ENCODE measurements at regions not wholly inside any gene's neighbourhood (a gene's known extent, or its start where the extent isn't known, plus 50 kb on each side); places are given as distances from the start of the nearest gene placed in this dataset.

DNA sequence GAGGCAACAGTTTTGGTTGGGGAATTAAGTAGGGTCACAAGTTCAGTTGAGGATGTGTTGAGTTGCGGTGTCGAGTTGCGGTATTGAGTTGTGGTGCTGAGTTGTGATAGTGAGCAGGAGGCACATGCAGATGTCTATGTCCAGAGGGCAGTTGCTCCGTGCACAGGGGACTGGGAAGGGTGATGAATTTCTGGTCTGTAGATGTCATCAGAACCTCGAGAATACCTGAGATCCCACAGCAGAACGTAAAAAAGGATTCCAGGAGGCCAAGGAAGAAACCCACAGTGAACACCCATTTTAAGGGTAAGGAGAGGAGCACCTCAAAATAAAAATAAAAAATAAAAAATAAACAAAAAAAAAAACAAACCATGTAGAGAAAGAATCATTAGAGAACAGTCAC, 354.4 kb upstream of the ARGLU1 start:
- peaks cover 5% of the 10 kb centered on the region for H3K4me1 Mint-ChIP-seq (ENCODE audit: low read depth)
- ChIA-PET CTCF (no interaction called here), POLR2A (no interaction called here)
- no peaks in the 10 kb centered on the region for H3K36me3 Mint-ChIP-seq (ENCODE audit: low read depth)
- ATAC-seq (no peak), DNase-seq (no peak)
- H3K4me3 Mint-ChIP-seq = no peak overlapping the region
- peaks cover 8% of the 10 kb centered on the region for H3K27me3 Mint-ChIP-seq (ENCODE audit: low read depth)
- no peaks in the 10 kb centered on the region for H3K9me3 Mint-ChIP-seq (ENCODE audit: insufficient read depth)
- no peak overlapping the region for H3K27ac Mint-ChIP-seq

DNA sequence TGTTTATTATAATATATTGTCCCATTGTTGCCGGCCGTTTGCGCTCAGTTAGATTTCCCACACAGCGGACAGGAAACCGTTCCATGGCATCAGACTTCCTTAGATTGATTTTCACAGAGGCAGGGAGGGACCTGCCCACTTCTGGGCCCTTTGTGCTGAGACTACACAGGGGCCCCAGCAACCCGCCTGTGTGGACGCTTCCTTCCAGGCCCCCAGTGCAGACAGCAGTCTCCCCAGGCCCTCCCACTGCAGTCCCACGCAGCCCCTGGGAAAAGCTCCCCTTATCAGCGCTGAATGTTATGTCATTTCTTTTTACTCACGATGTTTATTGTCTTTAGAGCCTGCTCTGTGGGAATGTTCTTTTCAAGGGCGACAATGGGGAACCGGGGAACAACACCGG, 351.7 kb upstream of the ARGLU1 start:
- no peak for ATAC-seq

DNA sequence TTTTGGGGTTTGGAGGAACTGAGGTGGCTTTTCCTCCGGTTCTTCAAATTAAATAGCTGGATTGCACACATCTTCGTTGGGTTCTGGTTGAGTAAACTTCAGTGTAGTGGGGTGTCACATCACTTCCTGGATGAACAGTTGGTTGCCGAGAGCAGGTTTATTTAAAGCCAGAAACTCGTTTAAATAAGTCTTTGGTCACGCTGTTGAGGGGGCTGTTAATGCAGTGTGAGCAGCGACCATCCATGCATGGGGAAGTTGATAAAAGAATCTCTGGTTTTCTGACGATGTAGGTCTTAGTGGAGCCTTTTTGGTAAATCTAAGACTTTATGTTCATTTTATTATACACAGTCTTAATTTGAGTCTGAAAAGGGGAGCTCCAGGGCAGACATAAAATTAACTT, 351.2 kb upstream of the ARGLU1 start:
- no peak overlapping the region for H3K4me3 Mint-ChIP-seq
- H3K4me1 Mint-ChIP-seq (ENCODE audit: low read depth) = peaks cover 5% of the 10 kb centered on the region
- H3K27ac Mint-ChIP-seq = no peak overlapping the region
- ChIA-PET CTCF (interaction anchor here (1.1 kb wide), 1 partner anchor 17 kb away, joined by 3 read pairs; no protein-coding TSS in a partner anchor), POLR2A (interaction anchor here (1.7 kb wide), 1 partner anchor 9 kb away, joined by 3 read pairs; no protein-coding TSS in a partner anchor)
- no peaks in the 10 kb centered on the region for H3K36me3 Mint-ChIP-seq (ENCODE audit: low read depth)
- H3K9me3 Mint-ChIP-seq (ENCODE audit: insufficient read depth) = no peaks in the 10 kb centered on the region
- no peak for DNase-seq
- no peak for ATAC-seq
- peaks cover 14% of the 10 kb centered on the region for H3K27me3 Mint-ChIP-seq (ENCODE audit: low read depth)

More for the DNA sequence above, 351.7 kb upstream of the ARGLU1 start:
- H3K27me3 Mint-ChIP-seq (ENCODE audit: low read depth) = peaks cover 14% of the 10 kb centered on the region
- no peak overlapping the region for H3K4me3 Mint-ChIP-seq
- H3K36me3 Mint-ChIP-seq (ENCODE audit: low read depth) = no peaks in the 10 kb centered on the region
- no peak overlapping the region for H3K27ac Mint-ChIP-seq
- H3K9me3 Mint-ChIP-seq (ENCODE audit: insufficient read depth) = no peaks in the 10 kb centered on the region
- DNase-seq = no peak
- POLR2A ChIA-PET = interaction anchor here (0.6 kb wide), 1 partner anchor 1979 kb away, joined by 3 read pairs; no protein-coding TSS in a partner anchor
- peaks cover 5% of the 10 kb centered on the region for H3K4me1 Mint-ChIP-seq (ENCODE audit: low read depth)
- CTCF ChIA-PET = interaction anchor here (0.9 to 1.1 kb wide), 2 partner anchors 17 to 383 kb away, joined by 3 read pairs; no protein-coding TSS in a partner anchor

DNA sequence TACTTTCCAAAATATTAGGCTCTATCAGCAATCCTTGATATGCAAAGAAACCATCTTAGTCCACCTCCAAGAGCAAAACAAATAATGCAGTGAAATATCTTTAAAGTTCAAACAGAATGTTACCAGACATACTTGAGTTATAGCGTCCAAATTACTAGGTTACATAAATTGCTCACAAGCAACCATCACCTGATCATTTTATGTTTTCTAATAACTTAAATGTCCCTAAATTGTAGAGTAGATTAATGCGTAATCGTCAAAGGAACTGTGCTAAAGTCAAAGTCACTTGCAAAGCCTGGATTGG, 350.6 kb upstream of the ARGLU1 start:
- no peak overlapping the region for H3K27ac Mint-ChIP-seq
- ChIA-PET POLR2A (interaction anchor here (1.7 kb wide), 1 partner anchor 10 kb away, joined by 3 read pairs; no protein-coding TSS in a partner anchor), CTCF (interaction anchor here (1.0 kb wide), 1 partner anchor 367 kb away, joined by 3 read pairs; no protein-coding TSS in a partner anchor)
- peaks cover 14% of the 10 kb centered on the region for H3K27me3 Mint-ChIP-seq (ENCODE audit: low read depth)
- H3K4me1 Mint-ChIP-seq (ENCODE audit: low read depth) = peaks cover 5% of the 10 kb centered on the region
- peak overlapping the region; percentile 76 for H3K4me3 Mint-ChIP-seq
- no peak for ATAC-seq
- no peak for DNase-seq
- no peaks in the 10 kb centered on the region for H3K9me3 Mint-ChIP-seq (ENCODE audit: insufficient read depth)
- no peaks in the 10 kb centered on the region for H3K36me3 Mint-ChIP-seq (ENCODE audit: low read depth)

DNA sequence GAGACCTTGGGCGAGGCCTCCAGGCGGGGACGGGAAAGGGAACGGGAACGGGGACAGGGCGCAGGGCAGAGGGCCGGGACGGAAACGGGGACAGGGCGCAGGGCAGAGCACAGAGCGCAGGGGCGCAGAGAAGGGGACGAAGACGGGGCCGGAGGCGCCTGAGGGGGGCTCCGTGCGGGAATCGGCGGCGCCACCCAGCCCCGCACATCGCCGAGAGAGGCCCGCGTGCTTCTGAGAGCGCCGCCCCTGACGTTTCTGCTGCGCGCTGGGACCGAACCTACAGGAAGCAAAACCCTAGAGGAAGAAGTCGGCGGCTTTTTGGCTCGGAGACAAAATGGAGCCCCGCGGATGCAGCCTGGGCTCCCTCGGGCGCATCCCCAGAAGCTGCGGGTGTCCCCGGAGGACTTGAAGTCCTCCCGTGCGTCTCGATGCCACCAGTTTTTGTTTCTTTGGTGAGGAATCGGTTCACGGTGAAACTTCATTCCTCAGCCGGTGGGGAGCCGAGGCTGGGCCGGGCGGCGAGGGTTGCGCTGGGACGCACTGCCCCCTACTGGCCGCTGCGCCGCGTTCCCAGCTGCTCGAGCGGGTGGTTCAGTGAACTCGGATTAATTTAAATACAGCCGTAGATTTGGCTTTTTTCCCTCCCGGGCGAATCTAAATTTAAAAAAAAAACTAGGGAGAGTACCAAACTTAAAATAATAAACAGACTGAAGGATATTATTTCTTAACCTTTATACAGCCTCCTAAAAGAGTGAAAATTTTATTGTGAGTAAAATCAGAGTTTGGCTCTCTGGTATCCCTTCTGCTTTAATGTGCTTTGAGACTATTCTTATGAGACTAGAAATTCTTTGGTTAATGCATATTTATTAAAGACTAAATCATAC, 350.0 kb upstream of the ARGLU1 start:
- no peaks in the 10 kb centered on the region for H3K9me3 Mint-ChIP-seq (ENCODE audit: insufficient read depth)
- H3K4me3 Mint-ChIP-seq = peak overlapping the region; percentile 76

DNA sequence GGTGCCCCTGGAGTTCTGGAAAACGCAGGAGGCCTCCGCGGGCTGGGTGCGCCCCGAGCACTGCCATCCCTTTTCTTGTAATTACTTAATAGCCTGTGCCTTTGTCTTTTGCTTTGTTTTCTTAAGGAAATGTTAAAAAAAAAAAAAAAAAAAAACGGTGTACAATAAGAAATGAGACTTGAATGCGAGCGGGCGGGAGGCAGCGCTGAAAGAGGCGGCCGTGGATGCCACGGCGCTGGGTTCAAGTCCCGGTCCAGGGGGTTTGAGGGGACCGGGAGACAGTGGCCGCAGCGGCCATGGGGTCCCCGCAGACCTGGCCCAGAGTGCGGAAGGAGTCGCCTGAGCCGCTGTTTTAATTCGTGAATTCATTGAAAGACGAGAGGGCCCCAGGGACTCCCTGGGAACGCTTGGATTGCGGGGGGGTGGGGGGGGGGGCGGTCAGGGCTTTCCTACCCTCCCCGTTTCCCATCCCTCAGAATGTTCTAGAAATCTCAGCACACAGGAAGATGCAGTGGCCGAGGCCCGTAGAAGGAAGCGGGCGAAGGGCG, 349.2 kb upstream of the ARGLU1 start:
- peaks cover 14% of the 10 kb centered on the region for H3K27me3 Mint-ChIP-seq (ENCODE audit: low read depth)
- no peaks in the 10 kb centered on the region for H3K9me3 Mint-ChIP-seq (ENCODE audit: insufficient read depth)
- H3K4me1 Mint-ChIP-seq (ENCODE audit: low read depth) = peaks cover 5% of the 10 kb centered on the region
- H3K4me3 Mint-ChIP-seq = peak overlapping the region; percentile 76
- no peaks in the 10 kb centered on the region for H3K36me3 Mint-ChIP-seq (ENCODE audit: low read depth)
- H3K27ac Mint-ChIP-seq = peak overlapping the region; percentile 30
- POLR2A ChIA-PET = interaction anchor here (1.7 kb wide), 1 partner anchor 11 kb away, joined by 3 read pairs; no protein-coding TSS in a partner anchor
- DNase-seq (no peak), ATAC-seq (no peak)
- CTCF ChIA-PET = no interaction called here

More for the DNA sequence above, 350.0 kb upstream of the ARGLU1 start:
- Mint-ChIP-seq H3K27me3 (ENCODE audit: low read depth) (peaks cover 14% of the 10 kb centered on the region), H3K4me1 (ENCODE audit: low read depth) (peaks cover 5% of the 10 kb centered on the region), H3K27ac (peak overlapping the region; percentile 30), H3K36me3 (ENCODE audit: low read depth) (no peaks in the 10 kb centered on the region)
- ATAC-seq = peak; percentile 96
- POLR2A ChIA-PET = interaction anchor here (1.7 kb wide), 1 partner anchor 10 kb away, joined by 3 read pairs; no protein-coding TSS in a partner anchor
- CTCF ChIA-PET = interaction anchor here (1.0 kb wide), 1 partner anchor 367 kb away, joined by 3 read pairs; no protein-coding TSS in a partner anchor
- DNase-seq = peak; percentile 75

DNA sequence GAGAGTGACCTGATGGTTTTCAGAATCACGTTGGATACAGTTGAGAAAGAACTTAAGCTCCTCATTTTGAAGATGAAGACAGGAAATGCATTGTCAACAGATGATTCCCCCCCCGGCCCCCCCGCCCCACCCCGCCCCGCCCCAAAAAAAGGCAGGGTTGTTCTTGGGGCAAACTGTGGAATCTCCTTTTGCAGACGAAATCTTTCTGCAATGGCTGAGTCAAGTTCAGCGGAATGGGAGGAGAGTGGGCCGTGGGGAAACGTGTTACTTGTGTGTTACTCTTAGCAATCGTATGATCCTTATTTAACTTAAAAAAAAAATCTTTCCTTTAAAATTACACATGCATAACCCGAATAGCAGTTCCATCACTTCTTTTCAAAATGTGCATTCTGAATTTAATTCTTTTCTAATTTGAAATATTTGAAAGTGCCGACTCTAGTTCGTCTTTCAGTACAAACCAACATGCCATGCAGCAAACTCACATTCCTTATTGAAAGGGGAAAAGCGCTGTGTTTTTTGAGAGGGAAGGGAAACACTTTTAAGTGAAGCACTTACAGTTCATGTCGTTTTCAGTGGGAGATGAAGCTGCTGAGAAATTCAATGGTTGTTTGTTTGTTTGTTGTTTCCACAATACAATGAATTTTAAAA, 348.5 kb upstream of the ARGLU1 start:
- no peak overlapping the region for H3K4me3 Mint-ChIP-seq

DNA sequence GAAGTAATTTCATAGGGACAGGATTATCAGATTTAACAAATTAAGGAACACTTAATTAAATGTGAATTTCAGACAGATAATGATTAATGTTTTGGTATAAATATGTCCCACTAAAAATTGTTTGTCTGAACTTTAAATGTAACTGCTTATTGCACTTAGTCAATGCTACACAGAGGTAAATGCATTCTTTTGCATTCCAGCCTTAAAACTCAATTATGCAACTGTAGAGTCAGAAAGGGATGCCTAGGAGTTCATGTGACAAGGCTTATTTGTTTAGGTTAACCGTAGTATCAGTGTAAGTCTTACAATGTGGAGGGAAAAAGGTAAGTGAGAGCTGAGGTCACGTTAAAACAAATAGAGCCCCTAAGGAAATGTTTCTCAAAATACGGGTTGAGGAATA, 347.2 kb upstream of the ARGLU1 start:
- Mint-ChIP-seq H3K4me1 (ENCODE audit: low read depth) (peaks cover 5% of the 10 kb centered on the region), H3K9me3 (ENCODE audit: insufficient read depth) (no peaks in the 10 kb centered on the region), H3K4me3 (no peak overlapping the region), H3K27ac (no peak overlapping the region), H3K36me3 (ENCODE audit: low read depth) (no peaks in the 10 kb centered on the region), H3K27me3 (ENCODE audit: low read depth) (peaks cover 14% of the 10 kb centered on the region)
- ChIA-PET POLR2A (no interaction called here), CTCF (interaction anchor here (1.5 kb wide), 1 partner anchor 10 kb away, joined by 4 read pairs; no protein-coding TSS in a partner anchor)
- DNase-seq (no peak), ATAC-seq (no peak)

More for the DNA sequence above, 348.5 kb upstream of the ARGLU1 start:
- Mint-ChIP-seq H3K4me1 (ENCODE audit: low read depth) (peaks cover 5% of the 10 kb centered on the region), H3K27me3 (ENCODE audit: low read depth) (peaks cover 14% of the 10 kb centered on the region), H3K27ac (no peak overlapping the region), H3K36me3 (ENCODE audit: low read depth) (no peaks in the 10 kb centered on the region), H3K9me3 (ENCODE audit: insufficient read depth) (no peaks in the 10 kb centered on the region)
- POLR2A ChIA-PET = no interaction called here
- CTCF ChIA-PET = no interaction called here
- ATAC-seq = no peak
- DNase-seq = no peak

DNA sequence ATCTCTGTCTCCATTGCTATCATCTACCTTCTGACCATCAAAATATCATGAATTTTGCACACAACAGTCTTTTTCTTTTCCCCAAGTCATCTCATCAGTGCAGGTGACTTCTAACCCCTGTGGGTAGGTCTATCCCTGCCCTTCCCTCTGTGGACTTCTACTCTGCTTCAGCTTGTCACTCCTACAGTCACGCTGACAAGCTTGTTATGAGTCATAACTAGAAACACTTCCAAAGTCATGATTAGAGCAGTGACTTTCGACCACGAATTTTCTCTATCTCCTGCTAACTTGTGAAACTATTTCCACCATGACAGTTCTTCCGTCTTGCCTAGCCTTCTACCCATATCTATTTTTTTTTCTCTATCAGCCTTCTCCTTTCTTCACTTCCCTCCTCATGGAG, 343.7 kb upstream of the ARGLU1 start:
- no peak overlapping the region for H3K27ac Mint-ChIP-seq

DNA sequence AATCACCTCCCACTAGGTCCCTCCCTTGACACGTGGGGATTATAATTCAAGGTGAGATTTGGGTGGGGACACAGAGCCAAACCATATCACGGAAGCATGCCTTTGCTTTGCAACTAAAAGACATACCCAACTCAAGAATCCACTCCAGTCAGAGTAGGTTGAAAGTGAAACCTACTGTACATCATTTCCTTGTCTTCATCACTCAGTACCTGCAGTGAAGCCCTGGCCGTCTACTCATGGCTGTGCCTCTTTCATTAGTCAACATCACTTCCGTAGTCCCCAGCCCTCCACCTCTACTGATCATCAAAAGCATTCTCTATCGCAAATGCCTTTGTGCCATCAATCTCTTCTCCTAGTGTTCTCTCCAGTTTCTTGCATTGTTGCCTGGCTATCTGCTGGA, 343.1 kb upstream of the ARGLU1 start:
- no peak for DNase-seq
- Mint-ChIP-seq H3K27ac (no peak overlapping the region), H3K36me3 (ENCODE audit: low read depth) (no peaks in the 10 kb centered on the region), H3K4me1 (ENCODE audit: low read depth) (no peaks in the 10 kb centered on the region), H3K27me3 (ENCODE audit: low read depth) (peaks cover 7% of the 10 kb centered on the region), H3K9me3 (ENCODE audit: insufficient read depth) (no peaks in the 10 kb centered on the region), H3K4me3 (no peak overlapping the region)
- ChIA-PET POLR2A (no interaction called here), CTCF (no interaction called here)
- ATAC-seq = no peak

More for the DNA sequence above, 343.7 kb upstream of the ARGLU1 start:
- no peak for ATAC-seq
- ChIA-PET POLR2A (no interaction called here), CTCF (no interaction called here)
- Mint-ChIP-seq H3K36me3 (ENCODE audit: low read depth) (no peaks in the 10 kb centered on the region), H3K4me3 (no peak overlapping the region), H3K9me3 (ENCODE audit: insufficient read depth) (no peaks in the 10 kb centered on the region), H3K27me3 (ENCODE audit: low read depth) (peaks cover 7% of the 10 kb centered on the region), H3K4me1 (ENCODE audit: low read depth) (no peaks in the 10 kb centered on the region)
- DNase-seq = no peak

DNA sequence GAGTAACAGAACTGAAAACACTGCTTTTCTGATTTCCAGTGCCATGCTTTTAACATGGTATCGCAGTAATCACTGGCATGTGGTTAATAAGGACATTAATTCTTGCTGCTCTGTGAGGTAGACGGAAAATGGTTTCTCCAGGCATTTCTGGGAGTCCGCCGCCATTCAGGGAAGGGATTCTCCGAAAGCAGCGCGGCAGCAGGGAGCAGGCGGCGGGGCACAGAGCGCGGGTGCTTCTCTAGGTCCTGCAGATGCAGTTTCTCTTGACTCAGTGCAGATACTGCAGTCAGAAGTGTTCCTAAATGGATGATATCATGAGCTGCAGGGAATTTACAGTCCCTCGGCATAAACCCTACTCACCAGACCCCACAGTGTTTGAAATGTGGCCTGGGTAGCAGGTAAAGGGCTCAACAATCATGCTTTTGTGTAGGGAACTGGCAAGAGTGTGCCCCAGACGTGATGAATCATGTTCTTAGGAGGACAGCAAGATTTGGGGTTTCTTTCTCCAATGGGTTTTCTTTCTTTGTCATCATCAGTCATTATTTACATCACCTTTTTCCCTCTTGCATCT, 338.6 kb upstream of the ARGLU1 start:
- DNase-seq = no peak
- POLR2A ChIA-PET = no interaction called here
- H3K9me3 Mint-ChIP-seq (ENCODE audit: insufficient read depth) = no peaks in the 10 kb centered on the region
- CTCF ChIA-PET = no interaction called here
- no peak overlapping the region for H3K27ac Mint-ChIP-seq
- no peaks in the 10 kb centered on the region for H3K27me3 Mint-ChIP-seq (ENCODE audit: low read depth)
- H3K36me3 Mint-ChIP-seq (ENCODE audit: low read depth) = no peaks in the 10 kb centered on the region
- no peaks in the 10 kb centered on the region for H3K4me1 Mint-ChIP-seq (ENCODE audit: low read depth)
- H3K4me3 Mint-ChIP-seq = no peak overlapping the region
- ATAC-seq = no peak
